ES-I3 (cell line): ENCODE measurements at regions not wholly inside any gene's neighbourhood (a gene's known extent, or its start where the extent isn't known, plus 50 kb on each side); places are given as distances from the start of the nearest gene placed in this dataset.

ENCODE experiments used
- H3K36me3 ChIP-seq: 2 replicates; pipeline ENCODE4 v1.6.1; 2013; ENCODE audit warnings: mild to moderate bottlenecking, low read length, control low read depth, moderate library complexity; ENCODE audit not compliant: insufficient read depth
- H3K4me1 ChIP-seq: 2 replicates; pipeline ENCODE4 v1.6.1; 2013; ENCODE audit warnings: mild to moderate bottlenecking, control low read depth, low read length; ENCODE audit not compliant: insufficient read depth
- H3K9ac ChIP-seq: 2 replicates; pipeline ENCODE4 v1.6.1; 2013; ENCODE audit warnings: low read depth, mild to moderate bottlenecking, low read length, moderate library complexity
- H3K9me3 ChIP-seq: 2 replicates; pipeline ENCODE4 v1.6.1; 2013; ENCODE audit warnings: mild to moderate bottlenecking, low read length, moderate library complexity; ENCODE audit not compliant: control insufficient read depth, insufficient read depth

DNA sequence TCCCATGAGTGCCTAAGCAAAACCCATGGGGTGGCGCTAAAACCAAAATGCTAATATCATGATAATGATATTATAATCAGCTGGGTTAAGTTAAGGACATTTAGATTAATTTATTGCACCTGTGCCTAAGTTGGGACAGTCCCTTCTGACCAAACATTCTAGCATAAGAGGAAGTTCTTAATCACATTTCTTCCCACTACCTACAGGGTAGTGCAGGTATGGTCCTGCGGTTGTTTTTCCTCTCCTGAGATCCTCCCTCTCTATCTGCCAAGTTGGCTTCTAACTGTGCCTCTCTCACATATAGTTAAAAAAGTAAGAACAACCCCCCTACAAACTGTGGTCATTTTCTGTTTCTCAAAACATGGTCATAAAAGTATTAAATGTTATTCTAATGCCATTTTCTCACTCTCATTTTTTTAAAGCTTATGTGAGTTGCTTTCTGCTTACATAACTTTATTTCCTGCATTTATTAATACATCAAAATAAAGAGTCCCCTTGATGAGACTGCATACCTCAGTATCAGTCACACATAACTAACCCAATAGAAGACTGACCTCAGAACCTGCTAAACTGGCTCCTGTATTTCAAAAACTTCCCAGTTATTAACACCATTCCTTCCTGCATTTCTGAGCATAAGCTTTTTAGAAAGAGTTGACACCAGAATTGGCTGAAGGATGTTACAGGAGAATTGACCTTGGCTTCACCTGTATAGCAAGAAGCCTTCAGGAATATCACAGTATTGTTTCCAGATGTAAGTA is 1332.5 kb downstream of the FSTL5 start:
- Histone ChIP-seq H3K9me3 (no peaks in the 10 kb centered on the region), H3K9ac (no peak overlapping the region), H3K36me3 (no peaks in the 10 kb centered on the region), H3K4me1 (no peaks in the 10 kb centered on the region)

DNA sequence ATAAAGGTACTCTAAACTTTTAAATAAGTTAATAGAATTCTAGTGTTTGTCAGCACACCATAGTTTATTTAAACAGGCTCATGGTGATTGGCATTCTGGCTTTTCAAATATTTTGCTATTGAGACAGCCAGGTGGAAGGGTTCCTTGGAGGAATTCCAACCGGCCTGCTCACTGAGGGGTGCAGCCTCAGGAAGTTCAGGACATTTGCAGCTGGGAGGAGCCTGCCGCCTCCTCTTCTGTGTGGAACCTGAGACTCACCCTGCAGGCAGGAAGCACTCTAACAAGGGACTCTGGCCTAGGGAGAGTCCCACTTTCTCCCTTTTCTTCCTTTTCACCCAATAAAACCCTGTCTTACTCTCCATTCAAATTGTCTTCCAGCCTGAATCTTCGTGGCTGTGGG is 1328.0 kb downstream of the FSTL5 start:
- Histone ChIP-seq H3K4me1 (no peaks in the 10 kb centered on the region), H3K9me3 (no peaks in the 10 kb centered on the region), H3K9ac (no peak overlapping the region), H3K36me3 (no peaks in the 10 kb centered on the region)

DNA sequence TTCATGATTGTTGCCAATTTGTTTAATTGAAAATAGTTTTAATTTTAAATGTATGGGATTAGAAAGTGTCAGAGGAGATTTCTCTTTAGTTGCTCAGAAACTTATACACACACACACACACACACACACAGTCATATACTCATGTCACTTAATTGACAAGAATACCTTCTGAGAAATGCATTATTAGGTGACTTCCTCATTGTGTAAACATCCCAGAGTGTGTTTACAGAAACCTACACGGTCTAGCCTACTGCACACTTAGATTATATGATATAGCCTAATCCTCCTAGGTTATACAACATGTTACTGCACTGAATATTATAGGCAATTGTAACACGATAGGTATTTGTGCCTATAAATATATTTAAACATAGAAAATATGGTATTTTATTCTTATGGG is 1327.4 kb downstream of the FSTL5 start:
- no peak overlapping the region for H3K9ac ChIP-seq
- no peaks in the 10 kb centered on the region for H3K4me1 ChIP-seq
- H3K9me3 ChIP-seq: no peaks in the 10 kb centered on the region
- no peaks in the 10 kb centered on the region for H3K36me3 ChIP-seq

DNA sequence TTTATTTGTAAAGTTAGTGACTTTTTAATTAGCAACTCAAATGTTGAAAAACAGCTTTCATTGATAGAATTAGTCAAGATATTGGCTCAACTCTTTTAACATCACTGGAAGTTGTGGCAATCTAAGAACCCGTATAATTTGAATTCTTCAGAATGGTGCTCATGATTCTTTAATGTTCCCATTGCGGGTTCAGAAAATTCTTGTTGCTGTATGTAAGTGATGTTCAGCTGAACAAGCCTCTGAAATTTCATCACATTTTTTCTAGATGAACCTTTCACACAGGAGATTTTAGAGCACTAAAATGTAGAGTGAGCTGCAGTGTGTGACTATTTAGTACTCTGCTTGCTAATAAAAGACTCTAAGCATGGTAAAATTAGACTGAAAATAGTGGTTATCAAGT is 1317.7 kb downstream of the FSTL5 start:
- Histone ChIP-seq H3K9ac (no peak overlapping the region), H3K36me3 (no peaks in the 10 kb centered on the region), H3K4me1 (peaks cover 7% of the 10 kb centered on the region; the same call in 1 of the 2 replicates), H3K9me3 (no peaks in the 10 kb centered on the region)

DNA sequence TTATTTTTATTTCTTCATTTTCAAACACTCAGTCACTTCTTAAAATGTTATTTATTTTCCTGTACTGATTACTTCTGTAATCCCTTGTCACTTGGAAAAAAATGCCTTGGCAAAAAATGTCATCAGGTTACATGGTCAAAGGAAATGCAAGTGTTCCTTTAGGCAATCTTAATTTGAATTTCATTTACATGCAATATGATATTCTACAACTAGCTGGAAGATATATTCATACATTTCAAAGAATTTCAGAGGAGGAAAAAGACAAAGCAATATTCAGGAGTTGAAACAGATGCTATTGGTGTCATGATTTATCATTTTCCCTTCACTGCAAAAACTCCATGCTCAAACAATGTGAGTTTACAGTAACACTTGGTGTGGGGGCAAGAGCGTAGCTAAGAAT is 1316.6 kb downstream of the FSTL5 start:
- no peak overlapping the region for H3K9ac ChIP-seq
- peaks cover 7% of the 10 kb centered on the region; the same call in 1 of the 2 replicates for H3K4me1 ChIP-seq
- H3K9me3 ChIP-seq: no peaks in the 10 kb centered on the region
- no peaks in the 10 kb centered on the region for H3K36me3 ChIP-seq

DNA sequence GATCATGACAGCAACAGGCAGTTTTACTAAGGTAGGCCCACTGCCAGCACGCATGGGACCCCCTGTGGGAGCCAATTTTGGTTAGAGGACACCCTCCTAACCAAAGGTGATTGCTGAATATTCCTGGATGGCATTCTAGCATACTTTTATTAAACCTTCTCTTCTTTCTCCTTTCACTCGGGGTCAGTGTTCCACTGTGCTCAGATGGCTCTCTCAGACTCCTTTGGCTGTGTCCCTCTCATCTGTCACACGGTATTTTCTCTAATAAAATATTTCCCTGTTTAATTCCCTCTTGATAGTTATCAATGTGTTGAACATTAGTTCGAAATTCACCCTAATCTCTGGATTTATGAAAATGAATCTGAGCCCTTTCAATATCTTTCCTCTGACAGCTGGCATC is 1315.3 kb downstream of the FSTL5 start:
- Histone ChIP-seq H3K9ac (no peak overlapping the region), H3K4me1 (peaks cover 7% of the 10 kb centered on the region; the same call in 1 of the 2 replicates), H3K9me3 (no peaks in the 10 kb centered on the region), H3K36me3 (no peaks in the 10 kb centered on the region)

DNA sequence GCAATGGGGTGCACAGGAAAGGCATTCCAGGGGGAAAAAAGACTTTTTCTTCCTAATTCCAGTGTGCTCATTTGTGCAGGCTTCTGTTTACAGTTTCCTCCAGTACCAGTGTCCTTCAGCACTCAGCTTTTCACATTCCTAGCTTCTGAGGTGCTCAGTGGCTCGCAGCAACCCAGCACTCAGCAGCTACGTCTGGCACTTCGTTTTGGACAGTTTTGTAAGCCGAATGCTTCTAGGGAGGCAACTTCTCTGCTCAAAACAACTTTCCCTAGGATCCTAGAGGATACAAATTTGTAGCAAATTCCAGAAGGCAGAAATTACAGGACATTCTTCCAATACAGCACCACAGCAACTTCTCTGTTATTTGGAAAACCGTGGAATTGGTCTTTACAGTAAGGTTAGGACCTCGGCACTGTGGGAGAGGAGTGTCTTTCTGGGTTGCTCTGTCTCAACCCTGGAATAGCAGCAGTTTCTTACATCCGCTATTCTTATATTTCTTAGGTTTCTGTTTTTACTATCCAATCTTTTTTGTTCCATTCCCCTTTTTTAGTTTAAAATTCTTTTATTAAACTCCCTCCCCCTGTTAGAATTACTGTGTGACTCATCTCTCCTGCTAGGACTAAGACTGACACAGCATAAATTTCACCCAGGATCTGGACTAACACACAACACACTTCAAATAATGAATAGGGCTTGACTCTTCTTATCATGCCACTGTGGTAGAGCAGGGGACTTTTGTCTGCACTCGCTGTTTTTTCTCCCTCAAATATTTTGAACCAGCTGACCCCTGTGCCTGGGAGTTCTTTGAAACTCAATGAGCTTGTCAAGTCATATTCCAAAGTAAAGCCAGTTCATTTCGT is 1314.7 kb downstream of the FSTL5 start:
- no peaks in the 10 kb centered on the region for H3K9me3 ChIP-seq
- no peaks in the 10 kb centered on the region for H3K36me3 ChIP-seq
- H3K4me1 ChIP-seq: peaks cover 7% of the 10 kb centered on the region; the same call in 1 of the 2 replicates
- no peak overlapping the region for H3K9ac ChIP-seq

DNA sequence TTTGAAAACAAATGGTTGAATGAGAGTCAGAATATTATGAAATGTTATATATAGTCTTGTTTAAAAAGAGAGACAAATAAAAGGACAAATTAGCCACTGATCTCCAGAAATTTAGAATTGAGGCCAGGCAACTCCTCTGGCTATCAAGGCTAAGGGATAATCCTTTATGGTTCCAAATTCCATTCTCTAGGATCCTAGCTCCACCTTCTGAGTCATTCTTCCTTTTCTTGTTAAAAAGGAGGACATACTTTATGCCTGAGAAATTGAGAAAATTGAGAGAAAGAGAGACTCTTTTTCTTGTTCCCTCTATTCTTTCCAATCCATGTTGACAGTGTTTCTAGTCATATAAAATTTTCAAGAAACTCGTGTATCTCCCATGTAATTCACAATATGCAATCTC is 1299.5 kb downstream of the FSTL5 start:
- no peaks in the 10 kb centered on the region for H3K4me1 ChIP-seq
- no peaks in the 10 kb centered on the region for H3K9me3 ChIP-seq
- no peaks in the 10 kb centered on the region for H3K36me3 ChIP-seq
- no peak overlapping the region for H3K9ac ChIP-seq

DNA sequence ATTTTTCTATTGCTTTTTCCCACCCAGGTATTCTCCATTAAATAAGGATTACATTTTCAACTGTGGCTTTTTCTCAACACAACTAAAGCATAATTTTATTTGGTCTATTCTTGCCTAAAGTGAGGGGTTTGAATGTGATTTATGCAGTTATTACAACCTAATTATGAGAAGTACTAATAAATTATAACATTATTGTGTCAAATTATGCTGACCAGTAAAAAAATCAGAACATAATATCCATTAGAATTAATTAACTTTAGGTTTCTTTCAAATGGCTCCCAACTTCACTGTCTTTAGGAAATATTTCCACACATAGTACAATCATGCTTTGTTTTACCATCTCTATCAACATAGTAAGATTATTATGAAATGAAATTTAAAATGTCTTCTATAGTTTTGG is 1293.9 kb downstream of the FSTL5 start:
- H3K36me3 ChIP-seq: no peaks in the 10 kb centered on the region
- H3K4me1 ChIP-seq: no peaks in the 10 kb centered on the region
- no peaks in the 10 kb centered on the region for H3K9me3 ChIP-seq
- no peak overlapping the region for H3K9ac ChIP-seq

DNA sequence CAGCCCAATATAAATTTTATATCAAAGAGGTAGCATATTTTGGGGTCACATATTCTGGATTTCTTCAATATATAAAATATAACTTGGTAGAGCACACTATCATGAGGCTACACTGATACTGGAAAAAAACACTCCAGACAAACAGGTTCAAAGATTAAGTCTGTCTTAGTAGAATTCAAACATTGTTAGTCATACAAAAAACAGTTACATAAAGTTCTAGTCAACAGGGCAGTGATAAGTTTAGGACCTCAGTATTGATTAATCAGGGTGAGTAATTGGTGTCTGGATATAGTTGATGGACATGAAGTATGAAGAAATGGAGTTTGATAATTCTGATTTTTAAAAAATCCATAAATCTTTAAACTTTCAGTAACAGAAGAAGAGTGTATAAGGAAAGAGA is 1291.3 kb downstream of the FSTL5 start:
- Histone ChIP-seq H3K9me3 (no peaks in the 10 kb centered on the region), H3K9ac (no peak overlapping the region), H3K4me1 (no peaks in the 10 kb centered on the region), H3K36me3 (no peaks in the 10 kb centered on the region)

DNA sequence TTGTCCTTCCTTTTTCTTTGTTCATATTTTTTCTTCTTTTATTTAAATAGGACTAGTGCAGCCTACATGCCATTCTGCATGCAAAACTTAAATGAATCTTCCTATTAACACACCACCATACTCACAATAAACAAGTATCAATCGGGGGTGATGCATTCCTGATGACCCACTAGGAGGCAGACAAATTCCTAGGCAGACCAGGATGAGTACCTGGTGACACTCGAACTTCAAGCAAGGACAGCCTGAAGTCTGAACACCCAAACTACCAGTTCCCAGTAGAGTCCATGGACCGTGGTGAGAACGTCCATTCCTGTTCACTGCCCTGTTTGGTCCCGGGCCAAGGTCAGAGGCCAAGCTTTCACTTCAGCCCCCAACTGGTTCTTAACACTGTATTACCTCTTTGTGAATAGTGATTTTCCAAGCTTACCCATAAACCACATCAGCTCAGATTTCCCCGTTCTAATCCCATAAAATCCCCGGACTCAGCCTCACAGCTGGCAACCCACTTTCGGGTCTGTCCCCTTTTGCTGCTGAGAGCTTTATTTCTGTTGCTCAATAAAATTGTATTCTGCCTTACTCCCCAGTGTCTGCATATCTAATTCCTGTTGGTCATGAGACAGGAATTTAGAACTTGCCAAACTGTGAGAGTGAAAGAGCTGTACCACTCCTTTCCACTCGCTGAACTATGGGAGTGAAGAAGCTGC is 1286.6 kb downstream of the FSTL5 start:
- H3K4me1 ChIP-seq: no peaks in the 10 kb centered on the region
- no peaks in the 10 kb centered on the region for H3K9me3 ChIP-seq
- H3K9ac ChIP-seq: no peak overlapping the region
- no peaks in the 10 kb centered on the region for H3K36me3 ChIP-seq

DNA sequence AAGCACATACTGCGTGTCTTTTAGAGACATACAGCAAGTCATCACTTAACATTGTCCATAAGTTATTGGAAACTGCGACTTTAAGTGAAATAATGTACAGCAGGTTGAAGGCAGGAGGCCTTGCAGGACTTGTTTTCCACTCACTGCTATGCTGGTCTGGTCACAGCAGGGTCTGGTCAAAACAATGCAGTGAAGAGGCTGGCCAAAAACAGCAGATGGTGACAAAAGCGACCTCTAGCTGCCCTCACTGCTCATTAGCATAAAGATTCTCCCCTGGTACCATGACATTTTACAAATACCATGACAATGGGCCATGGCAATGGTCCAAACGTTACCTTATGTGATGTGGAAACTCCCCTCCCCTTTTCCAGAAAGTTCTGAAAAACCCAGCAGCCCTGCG is 1283.6 kb downstream of the FSTL5 start:
- Histone ChIP-seq H3K9me3 (no peaks in the 10 kb centered on the region), H3K36me3 (no peaks in the 10 kb centered on the region), H3K4me1 (no peaks in the 10 kb centered on the region), H3K9ac (no peak overlapping the region)

DNA sequence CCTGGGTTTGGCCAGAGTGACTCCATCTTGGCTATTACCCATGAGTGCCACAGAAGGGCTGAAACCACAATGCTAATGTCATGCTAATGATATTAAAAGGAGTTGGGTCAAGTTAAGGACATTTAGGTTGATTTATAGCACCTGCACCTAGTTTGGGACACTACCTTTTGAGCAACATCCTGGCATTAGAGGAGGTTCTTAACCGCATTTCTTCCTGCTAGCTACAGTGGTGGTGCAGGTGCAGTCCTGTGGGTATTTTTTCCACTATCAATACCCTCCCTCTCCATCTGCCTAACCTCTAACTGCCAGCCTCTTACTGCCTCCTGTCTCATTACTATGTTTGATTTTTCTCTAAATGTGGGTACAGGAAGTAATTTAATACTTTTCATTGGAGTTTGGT is 1276.1 kb downstream of the FSTL5 start:
- H3K4me1 ChIP-seq: no peaks in the 10 kb centered on the region
- H3K9ac ChIP-seq: no peak overlapping the region
- peaks cover 6% of the 10 kb centered on the region; the same call in 1 of the 2 replicates for H3K9me3 ChIP-seq
- H3K36me3 ChIP-seq: no peaks in the 10 kb centered on the region

DNA sequence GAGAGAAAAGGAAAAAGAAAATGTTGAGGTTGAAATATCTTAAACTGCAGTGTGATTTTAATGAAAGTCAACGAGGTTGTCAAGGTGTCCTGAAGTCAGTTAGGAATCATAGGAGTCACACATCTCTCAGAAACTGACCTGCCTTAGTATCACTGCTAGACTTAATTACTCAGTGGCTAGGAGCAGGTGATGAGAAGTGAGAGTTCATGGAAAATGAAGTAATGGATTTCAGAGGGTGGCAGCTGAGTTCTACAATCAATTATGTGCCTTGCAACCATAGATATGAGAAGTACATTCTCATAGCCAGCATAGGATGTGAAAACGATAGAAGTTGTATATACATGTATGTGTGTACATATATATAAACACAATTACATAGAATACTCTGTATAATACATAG is 1269.7 kb downstream of the FSTL5 start:
- no peak overlapping the region for H3K9ac ChIP-seq
- H3K4me1 ChIP-seq: no peaks in the 10 kb centered on the region
- H3K36me3 ChIP-seq: no peaks in the 10 kb centered on the region
- H3K9me3 ChIP-seq: no peaks in the 10 kb centered on the region
